ENCODE measurements at regions not wholly inside any gene's neighbourhood (a gene's known extent, or its start where the extent isn't known, plus 50 kb on each side); places are given as distances from the start of the nearest gene placed in this dataset.
A peak's percentile ranks its signal among the peaks of the same experiment; 100 is the strongest.

DNA sequence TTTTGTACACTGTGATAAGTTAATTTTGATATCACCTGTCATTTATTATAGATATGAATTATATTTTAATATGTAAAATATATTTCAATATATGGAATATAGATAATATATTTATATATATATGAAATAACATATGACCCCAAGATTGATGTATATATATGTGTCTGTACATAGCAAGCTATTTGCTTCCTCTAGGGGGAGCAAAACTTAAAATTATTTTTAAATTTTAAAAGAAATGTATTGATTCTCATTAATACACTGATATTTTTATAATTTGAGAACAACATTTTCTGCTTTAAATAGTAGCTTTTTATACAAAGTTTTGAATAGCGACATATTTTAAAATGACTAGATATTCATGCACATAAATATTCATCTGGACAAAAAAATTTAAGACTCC lies 272.0 kb downstream of the DMRTA1 start:
- Mint-ChIP-seq H3K9me3 (peaks cover 15% of the 10 kb centered on the region; the same call in 1 of the 2 replicates), H3K4me3 (no peak overlapping the region), H3K27ac (no peak overlapping the region), H3K4me1 (ENCODE audit: low read depth) (peaks cover 11% of the 10 kb centered on the region; the same call in 1 of the 2 replicates), H3K36me3 (ENCODE audit: low read depth) (no peaks in the 10 kb centered on the region), H3K27me3 (ENCODE audit: insufficient read depth) (peaks cover 2% of the 10 kb centered on the region; the same call in 1 of the 2 replicates)
- TF ChIP-seq, protein P1, sequence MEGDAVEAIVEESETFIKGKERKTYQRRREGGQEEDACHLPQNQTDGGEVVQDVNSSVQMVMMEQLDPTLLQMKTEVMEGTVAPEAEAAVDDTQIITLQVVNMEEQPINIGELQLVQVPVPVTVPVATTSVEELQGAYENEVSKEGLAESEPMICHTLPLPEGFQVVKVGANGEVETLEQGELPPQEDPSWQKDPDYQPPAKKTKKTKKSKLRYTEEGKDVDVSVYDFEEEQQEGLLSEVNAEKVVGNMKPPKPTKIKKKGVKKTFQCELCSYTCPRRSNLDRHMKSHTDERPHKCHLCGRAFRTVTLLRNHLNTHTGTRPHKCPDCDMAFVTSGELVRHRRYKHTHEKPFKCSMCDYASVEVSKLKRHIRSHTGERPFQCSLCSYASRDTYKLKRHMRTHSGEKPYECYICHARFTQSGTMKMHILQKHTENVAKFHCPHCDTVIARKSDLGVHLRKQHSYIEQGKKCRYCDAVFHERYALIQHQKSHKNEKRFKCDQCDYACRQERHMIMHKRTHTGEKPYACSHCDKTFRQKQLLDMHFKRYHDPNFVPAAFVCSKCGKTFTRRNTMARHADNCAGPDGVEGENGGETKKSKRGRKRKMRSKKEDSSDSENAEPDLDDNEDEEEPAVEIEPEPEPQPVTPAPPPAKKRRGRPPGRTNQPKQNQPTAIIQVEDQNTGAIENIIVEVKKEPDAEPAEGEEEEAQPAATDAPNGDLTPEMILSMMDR (IDR thresholded peaks at IDR 0.05), result peak; percentile 73
- no peak for DNase-seq

DNA sequence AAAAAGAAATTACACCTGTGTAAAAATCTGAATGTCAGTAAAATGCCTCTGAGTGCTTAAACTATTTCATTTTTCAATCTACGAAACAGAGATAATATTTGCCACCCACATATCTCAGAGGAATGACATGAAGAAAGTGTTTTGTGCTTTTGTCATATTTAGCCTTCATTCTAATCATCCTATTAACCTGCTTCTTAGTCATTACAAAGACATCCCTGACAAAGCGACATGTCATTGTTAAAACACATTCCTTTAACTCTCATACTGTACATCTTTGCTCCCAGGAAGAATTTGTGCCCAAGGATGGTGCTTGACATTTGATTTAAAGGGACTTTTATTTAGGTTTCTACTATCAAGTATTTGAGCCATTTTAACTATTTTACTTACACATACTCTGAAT lies 275.9 kb downstream of the DMRTA1 start:
- no peak overlapping the region for H3K27ac Mint-ChIP-seq
- H3K4me1 Mint-ChIP-seq (ENCODE audit: low read depth), result peaks cover 11% of the 10 kb centered on the region; the same call in 1 of the 2 replicates
- no peak for DNase-seq
- no peak overlapping the region for H3K4me3 Mint-ChIP-seq
- no peaks in the 10 kb centered on the region for H3K36me3 Mint-ChIP-seq (ENCODE audit: low read depth)
- H3K27me3 Mint-ChIP-seq (ENCODE audit: insufficient read depth), result no peaks in the 10 kb centered on the region
- peaks cover 6% of the 10 kb centered on the region; the same call in 1 of the 2 replicates for H3K9me3 Mint-ChIP-seq
- TF ChIP-seq, protein P1 (IDR thresholded peaks at IDR 0.05), result no peak

DNA sequence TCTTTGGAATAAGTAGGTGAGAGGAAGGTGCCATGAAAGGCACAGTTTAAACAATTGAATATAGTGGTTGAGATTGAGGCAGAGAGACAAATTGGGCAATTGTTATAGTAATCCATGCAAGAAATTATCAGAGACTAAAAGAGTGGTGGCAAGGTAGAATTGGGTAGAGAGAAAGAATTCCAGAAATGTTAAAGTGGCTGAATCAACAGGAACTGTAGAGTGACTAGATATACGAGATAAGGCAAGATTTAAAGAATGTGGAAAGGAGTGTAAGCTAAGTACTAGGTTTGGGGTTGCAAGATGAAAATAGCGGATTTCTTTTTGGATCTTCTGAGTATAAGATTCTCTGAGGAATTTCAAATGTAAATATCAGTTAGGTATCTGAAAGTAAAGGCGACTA lies 285.2 kb downstream of the DMRTA1 start:
- H3K4me3 Mint-ChIP-seq, result no peak overlapping the region
- H3K36me3 Mint-ChIP-seq (ENCODE audit: low read depth), result no peaks in the 10 kb centered on the region

DNA sequence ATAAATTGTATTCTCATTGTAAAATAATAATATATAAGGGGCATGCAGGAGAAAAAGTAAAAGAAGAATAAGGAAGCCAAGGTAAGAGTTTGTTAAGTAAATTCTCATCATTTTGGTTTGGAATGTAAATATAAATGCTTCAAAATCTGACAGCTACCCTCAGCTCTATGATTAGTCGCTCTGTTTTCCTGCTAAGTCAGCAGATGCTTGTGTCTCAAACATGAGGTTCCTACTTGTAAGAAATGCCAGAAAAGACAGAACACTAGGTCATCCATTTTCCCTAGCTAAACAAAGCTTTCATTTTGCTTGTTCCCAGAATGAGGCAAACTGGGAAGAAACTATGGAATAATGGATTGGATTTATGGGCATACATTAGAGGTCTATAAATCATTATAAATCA lies 293.1 kb downstream of the DMRTA1 start:
- peaks cover 16% of the 10 kb centered on the region; the same call in 1 of the 2 replicates for H3K9me3 Mint-ChIP-seq
- DNase-seq, result no peak
- H3K27ac Mint-ChIP-seq, result no peak overlapping the region
- peaks cover 3% of the 10 kb centered on the region; the same call in 1 of the 2 replicates for H3K27me3 Mint-ChIP-seq (ENCODE audit: insufficient read depth)
- H3K4me1 Mint-ChIP-seq (ENCODE audit: low read depth), result no peaks in the 10 kb centered on the region
- TF ChIP-seq, protein P1 (IDR thresholded peaks at IDR 0.05), result no peak
- no peaks in the 10 kb centered on the region for H3K36me3 Mint-ChIP-seq (ENCODE audit: low read depth)
- H3K4me3 Mint-ChIP-seq, result no peak overlapping the region

More for the DNA sequence above, 285.2 kb downstream of the DMRTA1 start:
- TF ChIP-seq, protein P1 (IDR thresholded peaks at IDR 0.05), result no peak
- DNase-seq, result no peak
- Mint-ChIP-seq H3K27me3 (ENCODE audit: insufficient read depth) (no peaks in the 10 kb centered on the region; the same call in none of the 2 replicates), H3K27ac (no peak overlapping the region), H3K4me1 (ENCODE audit: low read depth) (peaks cover 5% of the 10 kb centered on the region; the same call in 1 of the 2 replicates), H3K9me3 (peaks cover 6% of the 10 kb centered on the region)

DNA sequence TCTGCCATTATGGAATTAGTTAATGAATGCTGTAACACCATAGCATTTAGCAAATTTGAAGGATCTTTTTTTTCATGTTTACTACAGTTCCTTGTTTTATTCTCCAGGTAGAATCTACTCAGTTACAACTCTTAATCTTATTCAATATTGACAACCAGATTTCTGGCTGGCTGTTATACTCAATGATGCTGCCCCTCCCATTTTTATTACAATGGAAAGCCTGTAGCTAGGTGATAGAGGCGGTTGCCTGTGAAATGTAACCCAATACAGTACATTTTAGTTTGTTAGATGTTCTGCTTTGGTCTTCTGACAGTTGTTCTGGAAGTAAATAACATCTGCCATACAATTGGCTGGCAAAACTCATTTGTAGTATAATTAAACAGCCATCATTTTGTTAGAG lies 294.2 kb downstream of the DMRTA1 start:
- Mint-ChIP-seq H3K27me3 (ENCODE audit: insufficient read depth) (peaks cover 3% of the 10 kb centered on the region; the same call in 1 of the 2 replicates), H3K4me1 (ENCODE audit: low read depth) (no peaks in the 10 kb centered on the region), H3K4me3 (no peak overlapping the region), H3K27ac (no peak overlapping the region), H3K36me3 (ENCODE audit: low read depth) (no peaks in the 10 kb centered on the region), H3K9me3 (peaks cover 16% of the 10 kb centered on the region; the same call in 1 of the 2 replicates)
- no peak for DNase-seq
- TF ChIP-seq, protein P1 (IDR thresholded peaks at IDR 0.05), result no peak
